Coronary artery (tissue), 2 donors: ENCODE measurements at regions not wholly inside any gene's neighbourhood (a gene's known extent, or its start where the extent isn't known, plus 50 kb on each side); places are given as distances from the start of the nearest gene placed in this dataset.

ENCODE experiments used
- DNase-seq: peaks from one replicate; pipeline ENCODE4 v3.0.0-alpha.2; 2017; ENCODE audit warnings: low spot score
- H3K27ac ChIP-seq, 2 donors: fragments of 200-600 bp; sonication (generic); one replicate each; pipeline ENCODE4 v1.5.1; 2016 to 2019
- H3K4me3 ChIP-seq: fragments of 200-600 bp; sonication (generic); 2 replicates; pipeline ENCODE4 v1.5.1; 2016; ENCODE audit warnings: mild to moderate bottlenecking, moderate library complexity
- CTCF ChIP-seq: fragments of 200-600 bp; sonication (generic); IDR thresholded peaks from one replicate; pipeline ENCODE4 v1.5.1; 2019; ENCODE audit warnings: antibody characterized with exemption

- Histone ChIP-seq H3K27ac (no peak overlapping the region), H3K4me3 (no peak overlapping the region)
- no peak for DNase-seq
- TF ChIP-seq CTCF, result no peak
These were observed 567.4 kb upstream of the ZFHX3 start for GRCh38 chr16:73615071-73615940.

GRCh38 chr16:73614131-73614530 is 566.2 kb upstream of the ZFHX3 start:
- TF ChIP-seq CTCF, result no peak
- Histone ChIP-seq H3K4me3 (no peak overlapping the region), H3K27ac (no peak overlapping the region)
- no peak for DNase-seq

- Histone ChIP-seq H3K27ac (no peak overlapping the region), H3K4me3 (no peak overlapping the region)
- TF ChIP-seq CTCF, result no peak
- no peak for DNase-seq
These were observed 562.8 kb upstream of the ZFHX3 start for GRCh38 chr16:73610605-73611156.

- TF ChIP-seq CTCF, result no peak
- H3K4me3 ChIP-seq, result no peak overlapping the region
- no peak overlapping the region for H3K27ac ChIP-seq
- DNase-seq, result no peak
These were observed 562.2 kb upstream of the ZFHX3 start for GRCh38 chr16:73610160-73610559.

GRCh38 chr16:73608911-73609310 is 561.0 kb upstream of the ZFHX3 start:
- Histone ChIP-seq H3K27ac (no peak overlapping the region), H3K4me3 (no peak overlapping the region)
- TF ChIP-seq CTCF, result no peak
- DNase-seq, result no peak

- no peak for TF ChIP-seq CTCF
- no peak for DNase-seq
- Histone ChIP-seq H3K27ac (no peak overlapping the region), H3K4me3 (no peak overlapping the region)
These were observed 557.4 kb upstream of the ZFHX3 start for GRCh38 chr16:73605309-73605708.

- H3K4me3 ChIP-seq, result no peak overlapping the region
- no peak for TF ChIP-seq CTCF
- DNase-seq, result no peak
- no peak overlapping the region for H3K27ac ChIP-seq
These were observed 554.0 kb upstream of the ZFHX3 start for GRCh38 chr16:73601911-73602310.
